GM21619 (cell line): ENCODE measurements at regions not wholly inside any gene's neighbourhood (a gene's known extent, or its start where the extent isn't known, plus 50 kb on each side); places are given as distances from the start of the nearest gene placed in this dataset.

Experiments
- ATAC-seq: cut with Tn5 transposase; IDR thresholded peaks from one replicate; pipeline ENCODE4 v1.9.1; 2021; ENCODE audit not compliant: unreplicated experiment

GRCh38 chr2:106977717-106978116 is 91.8 kb upstream of the ST6GAL2 start:
- ATAC-seq, result no peak

- ATAC-seq, result no peak
These were observed 92.7 kb upstream of the ST6GAL2 start for GRCh38 chr2:106978647-106979046.

- ATAC-seq, result no peak
These were observed 95.5 kb upstream of the ST6GAL2 start for GRCh38 chr2:106981491-106981890.

- no peak for ATAC-seq
These were observed 96.4 kb upstream of the ST6GAL2 start for GRCh38 chr2:106982350-106982749.

- no peak for ATAC-seq
These were observed 97.3 kb upstream of the ST6GAL2 start for GRCh38 chr2:106983305-106983704.

GRCh38 chr2:106988361-106988760 is 102.4 kb upstream of the ST6GAL2 start:
- no peak for ATAC-seq

GRCh38 chr2:106990297-106990696 is 104.3 kb upstream of the ST6GAL2 start:
- no peak for ATAC-seq

GRCh38 chr2:106991866-106992265 is 105.9 kb upstream of the ST6GAL2 start:
- ATAC-seq, result no peak

GRCh38 chr2:106995556-106995955 is 109.6 kb upstream of the ST6GAL2 start:
- no peak for ATAC-seq

- ATAC-seq, result no peak
These were observed 110.3 kb upstream of the ST6GAL2 start for GRCh38 chr2:106996171-106996769.

GRCh38 chr2:106997204-106997603 is 111.2 kb upstream of the ST6GAL2 start:
- no peak for ATAC-seq

GRCh38 chr2:107001062-107001461 is 115.1 kb upstream of the ST6GAL2 start:
- ATAC-seq, result no peak

- no peak for ATAC-seq
These were observed 115.6 kb upstream of the ST6GAL2 start for GRCh38 chr2:107001551-107001950.

GRCh38 chr2:107001964-107002696 is 116.2 kb upstream of the ST6GAL2 start:
- ATAC-seq, result no peak

GRCh38 chr2:107002735-107003134 is 116.8 kb upstream of the ST6GAL2 start:
- ATAC-seq, result no peak

GRCh38 chr2:107005853-107006252 is 119.9 kb upstream of the ST6GAL2 start:
- no peak for ATAC-seq

- no peak for ATAC-seq
These were observed 120.9 kb upstream of the ST6GAL2 start for GRCh38 chr2:107006836-107007235.

- no peak for ATAC-seq
These were observed 122.0 kb upstream of the ST6GAL2 start for GRCh38 chr2:107007927-107008326.

- no peak for ATAC-seq
These were observed 122.9 kb upstream of the ST6GAL2 start for GRCh38 chr2:107008843-107009242.

- no peak for ATAC-seq
These were observed 123.3 kb upstream of the ST6GAL2 start for GRCh38 chr2:107009275-107009674.

GRCh38 chr2:107012714-107013306 is 126.8 kb upstream of the ST6GAL2 start:
- no peak for ATAC-seq

GRCh38 chr2:107013884-107014283 is 127.9 kb upstream of the ST6GAL2 start:
- ATAC-seq, result no peak
